Left renal pelvis (tissue), 4 donors: ENCODE measurements at regions not wholly inside any gene's neighbourhood (a gene's known extent, or its start where the extent isn't known, plus 50 kb on each side); places are given as distances from the start of the nearest gene placed in this dataset.

Experiments
- DNase-seq, 4 donors: peaks; one replicate each; pipeline ENCODE4 v3.0.0-alpha.2; 2013; ENCODE audit warnings: low read depth in 4 of 4, low spot score in 3 of 4

- DNase-seq = no peak
These were observed 54.2 kb downstream of the TMEM100 start for GRCh38 chr17:55668312-55668920.

- DNase-seq = no peak
These were observed 55.9 kb downstream of the TMEM100 start for GRCh38 chr17:55666806-55667205.

- no peak for DNase-seq
These were observed 58.4 kb downstream of the TMEM100 start for GRCh38 chr17:55664287-55664686.

- DNase-seq = no peak
These were observed 59.3 kb downstream of the TMEM100 start for GRCh38 chr17:55663400-55663799.

GRCh38 chr17:55661963-55662834, 60.5 kb downstream of the TMEM100 start:
- no peak for DNase-seq

GRCh38 chr17:55661256-55661758, 61.4 kb downstream of the TMEM100 start:
- DNase-seq = no peak

- DNase-seq = peak; percentile 79 to 83 (median 80)
These were observed 62.3 kb downstream of the TMEM100 start for GRCh38 chr17:55660178-55660886.

- DNase-seq = no peak
These were observed 63.0 kb downstream of the TMEM100 start for GRCh38 chr17:55659661-55660060.

GRCh38 chr17:55655777-55656176, 66.9 kb downstream of the TMEM100 start:
- no peak for DNase-seq

GRCh38 chr17:55654821-55655220, 67.8 kb downstream of the TMEM100 start:
- no peak for DNase-seq

GRCh38 chr17:55654022-55654421, 68.6 kb downstream of the TMEM100 start:
- no peak for DNase-seq

- DNase-seq = no peak
These were observed 69.8 kb downstream of the TMEM100 start for GRCh38 chr17:55652825-55653224.

GRCh38 chr17:55652114-55652823, 70.4 kb downstream of the TMEM100 start:
- DNase-seq = no peak

- no peak for DNase-seq
These were observed 72.6 kb downstream of the TMEM100 start for GRCh38 chr17:55649957-55650597.

- DNase-seq = no peak
These were observed 74.6 kb downstream of the TMEM100 start for GRCh38 chr17:55648086-55648485.

- DNase-seq = no peak
These were observed 77.3 kb downstream of the TMEM100 start for GRCh38 chr17:55645361-55645760.

- DNase-seq = no peak
These were observed 78.3 kb downstream of the TMEM100 start for GRCh38 chr17:55644346-55644745.

- DNase-seq = no peak
These were observed 79.9 kb downstream of the TMEM100 start for GRCh38 chr17:55642741-55643140.

GRCh38 chr17:55641676-55642081, 81.0 kb downstream of the TMEM100 start:
- peak in 3 of 4 donors; percentile 71 to 89 (median 81) for DNase-seq

GRCh38 chr17:55639096-55639495, 83.6 kb downstream of the TMEM100 start:
- no peak for DNase-seq
